Vagina (tissue), 2 donors: ENCODE measurements at regions not wholly inside any gene's neighbourhood (a gene's known extent, or its start where the extent isn't known, plus 50 kb on each side); places are given as distances from the start of the nearest gene placed in this dataset.

ENCODE experiments used
- CTCF ChIP-seq, 3 experiments: fragments of 450-650 bp in 2 of 3; fragments of 200-600 bp in 1 of 3; sonication (generic) in 1 of 3; IDR thresholded peaks; one replicate each; pipeline ENCODE4 v1.5.1; 2017 to 2019; ENCODE audit warnings: antibody characterized with exemption in 3 of 3, mild to moderate bottlenecking in 2 of 3, moderate library complexity in 2 of 3
- POLR2A ChIP-seq, 2 donors: fragments of 450-650 bp; IDR thresholded peaks; one replicate each; pipeline ENCODE4 v1.6.1; 2017; ENCODE audit warnings: antibody characterized with exemption in 2 of 2, mild to moderate bottlenecking in 2 of 2, moderate library complexity in 2 of 2
- POLR2AphosphoS5 ChIP-seq, 2 donors: sonication (generic); formaldehyde crosslinking; IDR thresholded peaks; one replicate each; pipeline ENCODE4 v1.9.0; 2017; ENCODE audit warnings: antibody characterized with exemption in 2 of 2, mild to moderate bottlenecking in 2 of 2, low read depth in 1 of 2; ENCODE audit not compliant: insufficient read depth in 1 of 2

- TF ChIP-seq CTCF (IDR thresholded peaks at IDR 0.05) = no peak
- no peak for TF ChIP-seq POLR2A (IDR thresholded peaks at IDR 0.05)
- TF ChIP-seq POLR2AphosphoS5 (IDR thresholded peaks at IDR 0.05; ENCODE audit: insufficient read depth in 1 of 2, low read depth in 1 of 2) = no peak
Observed at GRCh38 chr3:75337226-75337900, 326.8 kb upstream of the FRG2C start.
